Endothelial cell of umbilical vein (primary cell): ENCODE measurements at regions not wholly inside any gene's neighbourhood (a gene's known extent, or its start where the extent isn't known, plus 50 kb on each side); places are given as distances from the start of the nearest gene placed in this dataset.

ENCODE experiments used
- BruUV-seq: library from RNA; stranded (reverse); fragments of 400-500 nt; replicated peaks from 2 replicates; lab custom pipeline; 2021; lab: Mats Ljungman, UMichigan
- CTCF ChIA-PET: fragments of 300-600, 350-600 bp; sonication (Branson Sonifier 250); formaldehyde crosslinking; loops from one replicate; lab custom pipeline; 2021; ENCODE audit warnings: antibody characterized with exemption, inconsistent platforms; lab: Charles Lee
- POLR2A ChIA-PET: fragments of 300-600, 350-600 bp; sonication (Branson Sonifier 250); formaldehyde crosslinking; loops from one replicate; lab custom pipeline; 2021; ENCODE audit warnings: antibody characterized with exemption, inconsistent platforms; lab: Charles Lee
- DNase-seq: peaks from one replicate; pipeline ENCODE4 v3.0.0-alpha.2; 2011; ENCODE audit warnings: low read depth, low spot score
- FAIRE-seq: peaks from 2 replicates; lab custom pipeline; 2011; peaks lifted over from hg19 to GRCh38; lab: Jason Lieb, UNC
- H2AFZ ChIP-seq: 2 replicates; pipeline ENCODE4 v1.6.0; 2012; ENCODE audit warnings: low read depth, low read length, control low read depth, inconsistent platforms
- H3K27ac ChIP-seq: 2 replicates; pipeline ENCODE4 v1.5.1; 2011; ENCODE audit warnings: low read depth, mild to moderate bottlenecking, control low read depth, low read length, moderate library complexity; ENCODE audit not compliant: insufficient read depth
- H3K27me3 ChIP-seq, 2 experiments: 2 replicates each; pipeline versions ENCODE4 v1.6.0 to v1.6.1; 2011; ENCODE audit warnings: low read length in 2 of 2, mixed read lengths in 1 of 2; ENCODE audit not compliant: control insufficient read depth in 2 of 2, insufficient read depth in 2 of 2
- H3K36me3 ChIP-seq, 2 experiments: 2 replicates in 1 of 2; 3 replicates in 1 of 2; pipeline ENCODE4 v1.5.1; 2011; ENCODE audit warnings: low read length in 2 of 2, mild to moderate bottlenecking in 1 of 2, moderate library complexity in 1 of 2; ENCODE audit not compliant: control insufficient read depth in 2 of 2, insufficient read depth in 2 of 2; ENCODE audit errors: extremely low read depth in 1 of 2
- H3K4me1 ChIP-seq: 3 replicates; pipeline ENCODE4 v1.5.1; 2011; ENCODE audit warnings: mild to moderate bottlenecking, low read length; ENCODE audit not compliant: control insufficient read depth, insufficient read depth; ENCODE audit errors: extremely low read depth
- H3K4me2 ChIP-seq: 2 replicates; pipeline ENCODE4 v1.6.1; 2011; ENCODE audit warnings: low read length, control low read depth, mixed read lengths; ENCODE audit not compliant: insufficient read depth
- H3K4me3 ChIP-seq, 3 experiments: fragments of 200-600 bp in 1 of 3; sonication (generic), shearing (Covaris generic) in 1 of 3; replicated peaks in 1 of 3; 2 replicates each; pipeline ENCODE4 v1.5.1; 2011 to 2016; ENCODE audit warnings: control low read depth in 3 of 3, low read length in 3 of 3, mild to moderate bottlenecking in 2 of 3, inconsistent platforms in 1 of 3, low read depth in 1 of 3, moderate library complexity in 1 of 3; ENCODE audit not compliant: insufficient read depth in 1 of 3
- H3K79me2 ChIP-seq: 2 replicates; pipeline ENCODE4 v1.6.0; 2012; ENCODE audit warnings: low read length, inconsistent platforms; ENCODE audit not compliant: control insufficient read depth, insufficient read depth
- H3K9ac ChIP-seq: replicated peaks from 2 replicates; pipeline ENCODE3; 2011; ENCODE audit warnings: low read length, control low read depth; ENCODE audit not compliant: insufficient read depth; ENCODE audit errors: extremely low read depth
- H3K9me1 ChIP-seq: replicated peaks from 3 replicates; pipeline ENCODE4 v1.6.0; 2011; ENCODE audit warnings: mild to moderate bottlenecking, low read length; ENCODE audit not compliant: control insufficient read depth, insufficient read depth; ENCODE audit errors: extremely low read depth
- H3K9me3 ChIP-seq: replicated peaks from 2 replicates; pipeline ENCODE4 v1.5.1; 2012; ENCODE audit warnings: low read length, inconsistent platforms; ENCODE audit not compliant: control insufficient read depth, insufficient read depth
- H4K20me1 ChIP-seq: replicated peaks from 2 replicates; pipeline ENCODE3; 2011; ENCODE audit warnings: mild to moderate bottlenecking, low read length; ENCODE audit not compliant: control insufficient read depth, insufficient read depth; ENCODE audit errors: extremely low read depth
- EZH2 ChIP-seq: IDR thresholded peaks from 2 replicates; pipeline ENCODE4 v1.6.1; 2012; ENCODE audit warnings: borderline replicate concordance, low read depth, mild to moderate bottlenecking, moderate library complexity, low read length, inconsistent platforms; ENCODE audit not compliant: severe bottlenecking
- FOS ChIP-seq: IDR thresholded peaks from 2 replicates; pipeline ENCODE4 v1.6.1; 2011; ENCODE audit warnings: mild to moderate bottlenecking, low read length, moderate library complexity, borderline replicate concordance; ENCODE audit not compliant: insufficient read depth
- GATA2 ChIP-seq: IDR thresholded peaks from 2 replicates; pipeline ENCODE4 v1.7.0; 2011; ENCODE audit warnings: low read depth, mild to moderate bottlenecking, moderate library complexity, mixed read lengths, low read length; ENCODE audit not compliant: insufficient read length, insufficient read depth
- JUN ChIP-seq: IDR thresholded peaks from 2 replicates; pipeline ENCODE4 v1.6.1; 2011; ENCODE audit warnings: borderline replicate concordance, low read depth; ENCODE audit not compliant: insufficient read length, insufficient read depth
- MYC ChIP-seq: IDR thresholded peaks from one replicate; pipeline ENCODE4 v1.6.1; 2011; ENCODE audit warnings: mild to moderate bottlenecking, low read depth, low read length
- POLR2A ChIP-seq: IDR thresholded peaks from 2 replicates; pipeline ENCODE4 v1.6.1; 2012; ENCODE audit warnings: low read depth, mild to moderate bottlenecking, control low read depth, low read length
- POLR2AphosphoS5 ChIP-seq: IDR thresholded peaks from 2 replicates; pipeline ENCODE4 v1.6.1; 2012; ENCODE audit warnings: low read depth, mild to moderate bottlenecking, control low read depth, low read length, moderate library complexity; ENCODE audit not compliant: insufficient read depth
- dilution Hi-C: fragments of 300-500 bp; cut with MboI; formaldehyde crosslinking; loops from one replicate; pipeline ENCODE4 v1.15.0; 2019; ENCODE audit warnings: low sequenced_read_pairs; ENCODE audit not compliant: extremely low pct_ligation_motif_present
- intact Hi-C: fragments of 100-400 bp; cut with micrococcal nuclease; formaldehyde crosslinking; loops from one replicate; pipeline ENCODE4 v1.10.0; 2022
- TF ChIP-seq, protein P1 (sequence below), 2 donors: IDR thresholded peaks; 1 replicate in 1 of 2; 2 replicates in 1 of 2; pipeline ENCODE4 v1.5.1; 2011; ENCODE audit warnings: low read length in 2 of 2, mild to moderate bottlenecking in 2 of 2, moderate library complexity in 2 of 2, control low read depth in 1 of 2, inconsistent platforms in 1 of 2, low read depth in 1 of 2; ENCODE audit not compliant: insufficient read depth in 1 of 2; ENCODE audit errors: extremely low read depth in 1 of 2
- TF ChIP-seq, protein P2 (sequence below): IDR thresholded peaks from 2 replicates; pipeline ENCODE4 v1.6.1; 2011; ENCODE audit not compliant: insufficient read depth, insufficient read length

DNA sequence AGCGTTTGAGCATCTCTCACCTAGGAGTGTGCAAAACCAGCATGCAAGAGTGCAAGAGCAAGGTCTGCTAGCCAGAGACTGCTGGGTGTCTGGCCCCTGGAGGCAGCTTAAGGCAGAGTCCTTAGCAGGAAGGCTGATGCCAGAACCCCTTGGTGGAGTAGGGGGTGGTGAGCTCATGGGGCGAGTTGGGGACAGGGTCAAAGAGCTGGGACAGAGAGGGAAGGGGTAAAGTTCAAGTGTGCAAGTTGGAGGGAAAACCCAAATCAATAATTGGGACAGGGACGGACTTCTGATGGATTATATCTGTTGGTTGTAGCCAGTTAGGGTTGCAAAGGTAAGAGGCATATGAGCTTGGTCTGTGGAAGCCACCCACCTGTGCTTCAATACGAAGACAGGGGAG lies 443.6 kb upstream of the CDH5 start:
- no peaks in the 10 kb centered on the region for H3K27me3 ChIP-seq
- H4K20me1 ChIP-seq = no peaks in the 10 kb centered on the region
- H3K79me2 ChIP-seq = no peaks in the 10 kb centered on the region
- POLR2A ChIA-PET = no interaction called here
- H3K4me1 ChIP-seq = no peaks in the 10 kb centered on the region
- no peak for FAIRE-seq
- H3K9ac ChIP-seq = no peak overlapping the region
- BruUV-seq = no TSS peak
- no peaks in the 10 kb centered on the region for H3K9me1 ChIP-seq
- TF ChIP-seq MYC (no peak), EZH2 (no peak), POLR2A (no peak), JUN (no peak), GATA2 (no peak), FOS (no peak), POLR2AphosphoS5 (no peak)
- TF ChIP-seq, protein P1, sequence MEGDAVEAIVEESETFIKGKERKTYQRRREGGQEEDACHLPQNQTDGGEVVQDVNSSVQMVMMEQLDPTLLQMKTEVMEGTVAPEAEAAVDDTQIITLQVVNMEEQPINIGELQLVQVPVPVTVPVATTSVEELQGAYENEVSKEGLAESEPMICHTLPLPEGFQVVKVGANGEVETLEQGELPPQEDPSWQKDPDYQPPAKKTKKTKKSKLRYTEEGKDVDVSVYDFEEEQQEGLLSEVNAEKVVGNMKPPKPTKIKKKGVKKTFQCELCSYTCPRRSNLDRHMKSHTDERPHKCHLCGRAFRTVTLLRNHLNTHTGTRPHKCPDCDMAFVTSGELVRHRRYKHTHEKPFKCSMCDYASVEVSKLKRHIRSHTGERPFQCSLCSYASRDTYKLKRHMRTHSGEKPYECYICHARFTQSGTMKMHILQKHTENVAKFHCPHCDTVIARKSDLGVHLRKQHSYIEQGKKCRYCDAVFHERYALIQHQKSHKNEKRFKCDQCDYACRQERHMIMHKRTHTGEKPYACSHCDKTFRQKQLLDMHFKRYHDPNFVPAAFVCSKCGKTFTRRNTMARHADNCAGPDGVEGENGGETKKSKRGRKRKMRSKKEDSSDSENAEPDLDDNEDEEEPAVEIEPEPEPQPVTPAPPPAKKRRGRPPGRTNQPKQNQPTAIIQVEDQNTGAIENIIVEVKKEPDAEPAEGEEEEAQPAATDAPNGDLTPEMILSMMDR (IDR thresholded peaks at IDR 0.05; ENCODE audit: extremely low read depth in 1 of 2, insufficient read depth in 1 of 2, low read depth in 1 of 2, low read length in 2 of 2) = no peak
- TF ChIP-seq, protein P2, sequence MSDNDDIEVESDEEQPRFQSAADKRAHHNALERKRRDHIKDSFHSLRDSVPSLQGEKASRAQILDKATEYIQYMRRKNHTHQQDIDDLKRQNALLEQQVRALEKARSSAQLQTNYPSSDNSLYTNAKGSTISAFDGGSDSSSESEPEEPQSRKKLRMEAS = no peak
- H3K36me3 ChIP-seq = no peaks in the 10 kb centered on the region
- H3K27ac ChIP-seq = no peak overlapping the region
- no peaks in the 10 kb centered on the region for H3K9me3 ChIP-seq
- CTCF ChIA-PET = no interaction called here
- H3K4me2 ChIP-seq = no peak overlapping the region
- dilution Hi-C loops = no loop called here
- no peak overlapping the region for H2AFZ ChIP-seq
- DNase-seq = no peak
- intact Hi-C loops = no loop called here
- no peak overlapping the region for H3K4me3 ChIP-seq
